NCI-H748 (cell line): ENCODE measurements at regions not wholly inside any gene's neighbourhood (a gene's known extent, or its start where the extent isn't known, plus 50 kb on each side); places are given as distances from the start of the nearest gene placed in this dataset.
A peak's percentile ranks its signal among the peaks of the same experiment; 100 is the strongest.
"Not testable (repeated sequence)": the region's sequence is repeated elsewhere in the genome, so short reads cannot be mapped to it uniquely, and the experiment has no call there.

Experiments
- DNase-seq: peaks from one replicate; lab custom pipeline; 2025; ENCODE audit not compliant: unreplicated experiment; lab: John Stamatoyannopoulos, UW

DNA sequence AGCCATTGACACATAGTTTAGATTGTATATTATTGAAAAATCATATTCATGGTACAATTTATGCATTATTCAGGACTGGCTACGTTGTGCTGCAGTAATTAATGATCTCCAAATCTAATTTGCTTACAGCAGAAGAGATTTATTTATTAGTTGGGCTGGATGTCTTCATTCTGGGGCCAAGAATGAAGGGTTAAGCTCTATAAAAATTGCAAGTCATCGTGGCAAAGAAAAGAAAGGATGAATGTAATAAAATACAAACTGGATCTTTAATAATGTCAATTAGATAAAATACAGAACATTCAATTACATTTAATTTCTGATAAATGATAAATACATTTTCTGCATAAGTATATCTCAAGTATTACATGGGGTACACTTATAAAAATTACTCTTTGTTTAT, 151.8 kb upstream of the ANO5 start:
- no peak for DNase-seq

DNA sequence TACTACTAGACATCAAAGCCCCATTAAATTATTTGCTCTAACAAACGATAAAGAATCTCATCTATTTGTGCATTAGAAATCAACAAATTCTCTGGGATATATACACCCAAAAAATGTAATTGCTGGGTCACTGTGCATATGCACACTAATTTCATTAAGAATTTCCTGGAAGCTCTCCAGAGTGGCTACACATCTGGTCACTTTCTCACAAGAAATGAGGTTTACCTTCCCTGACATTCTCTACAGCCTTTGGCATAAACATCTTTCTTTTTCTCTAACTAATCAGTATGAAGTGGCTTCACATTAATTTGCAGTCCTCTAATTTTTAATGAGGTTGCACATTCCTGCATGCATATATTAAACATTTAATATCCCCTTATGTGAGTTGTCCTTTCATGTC, 150.8 kb upstream of the ANO5 start:
- DNase-seq: no peak

DNA sequence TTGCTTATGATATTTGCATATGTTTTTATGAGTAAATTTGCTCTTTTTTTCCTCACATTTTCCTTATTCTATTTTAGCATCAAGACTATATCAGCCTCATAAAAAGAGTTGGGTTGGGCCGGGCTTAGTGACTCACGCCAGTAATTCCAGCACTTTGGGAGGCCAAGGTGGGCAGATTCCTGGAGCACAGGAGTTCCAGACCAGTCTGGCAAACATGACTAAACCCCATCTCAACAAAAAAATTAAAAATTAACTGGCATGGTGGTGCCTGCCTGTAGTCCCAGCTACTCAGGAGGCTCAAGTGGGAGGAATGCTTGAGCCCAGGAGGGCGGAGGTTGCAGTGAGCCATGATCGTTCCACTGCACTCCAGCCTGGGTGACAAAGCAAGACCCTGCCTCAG, 148.8 kb upstream of the ANO5 start:
- DNase-seq: no peak

DNA sequence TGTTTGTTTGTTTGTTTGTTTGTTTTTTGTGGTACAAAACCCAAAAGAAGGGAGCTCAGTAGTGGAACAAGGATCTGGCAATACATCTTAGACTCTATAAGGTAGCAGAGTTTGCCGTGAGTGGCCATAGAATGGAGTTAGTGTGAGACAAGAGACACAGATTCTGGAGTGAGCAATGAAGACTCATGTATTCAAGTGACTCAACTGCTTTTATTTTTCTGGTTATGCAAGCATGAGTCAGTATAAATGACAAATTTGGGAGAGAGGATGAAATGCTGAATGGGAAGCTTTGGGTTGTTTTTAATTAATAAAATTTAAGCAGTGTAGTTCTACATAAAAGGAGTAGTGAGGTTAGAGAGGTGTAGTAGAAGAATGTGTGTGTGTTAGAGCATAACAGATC, 143.6 kb upstream of the ANO5 start:
- no peak for DNase-seq

DNA sequence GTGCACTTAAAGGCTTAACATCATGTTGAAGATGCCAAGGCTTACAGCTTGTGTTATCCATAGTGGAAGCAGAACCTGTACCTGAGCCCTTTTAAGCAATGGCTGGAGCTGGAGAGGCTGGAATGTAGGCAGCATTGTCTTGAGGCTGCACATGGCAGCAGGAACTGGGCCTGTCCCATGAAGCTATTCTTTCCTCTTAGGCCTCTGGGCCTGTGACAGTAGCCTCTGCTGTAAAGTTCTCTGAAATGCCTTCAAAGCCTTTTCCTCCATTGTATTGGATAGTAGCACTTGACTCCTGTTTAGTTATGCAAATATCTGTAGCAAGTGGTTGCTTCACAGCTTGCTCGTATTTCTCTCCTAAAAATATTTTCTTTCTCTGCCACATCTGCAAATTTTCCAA, 127.4 kb upstream of the ANO5 start:
- DNase-seq: no peak

DNA sequence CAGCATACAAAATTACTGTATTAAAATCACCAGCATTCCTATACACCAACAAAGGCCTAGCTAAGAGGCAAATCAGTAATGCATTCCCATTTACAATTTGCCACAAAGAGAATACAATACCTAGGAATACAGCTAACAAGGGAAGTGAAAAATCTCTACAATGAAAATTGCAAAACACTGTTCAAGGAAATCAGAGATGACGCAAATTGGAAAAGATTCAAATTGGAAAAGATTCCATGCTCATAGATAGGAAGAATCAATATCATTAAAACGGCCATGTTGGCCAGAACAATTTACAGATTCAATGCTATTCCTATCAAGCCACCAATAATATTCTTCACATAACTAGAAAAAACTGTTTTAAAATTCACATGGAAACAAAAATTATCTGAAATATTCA, 123.0 kb upstream of the ANO5 start:
- DNase-seq: no peak

DNA sequence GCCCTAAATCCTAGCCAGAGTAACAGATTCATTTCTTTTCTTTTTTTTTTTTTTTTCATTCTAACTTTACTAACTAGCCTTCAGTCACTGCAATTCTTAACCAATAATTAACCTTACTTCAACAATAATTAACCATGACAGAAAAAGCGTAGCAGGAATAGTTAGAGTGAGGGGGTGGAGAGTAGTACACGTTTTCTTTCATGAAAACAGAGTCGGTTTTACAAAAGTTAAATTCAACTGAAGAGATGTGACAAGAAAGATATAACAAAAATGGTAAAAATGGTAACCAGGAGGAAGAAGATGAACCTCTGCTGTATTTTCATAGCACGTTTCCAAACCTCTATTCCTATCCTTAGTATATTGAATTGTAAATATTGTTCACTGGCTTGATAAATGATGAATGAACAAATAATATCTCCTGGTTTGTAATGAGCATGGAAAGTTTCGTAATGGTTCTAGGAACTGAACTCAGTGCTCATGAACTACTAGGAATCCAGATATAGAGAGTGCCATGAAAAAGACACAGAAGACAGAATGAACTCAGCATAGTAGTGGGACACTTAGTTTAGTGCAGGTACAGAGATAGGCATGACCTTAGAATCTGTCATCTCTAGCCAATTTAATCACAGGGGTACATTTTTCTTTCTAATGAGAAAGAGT, 116.5 kb upstream of the ANO5 start:
- no peak for DNase-seq

DNA sequence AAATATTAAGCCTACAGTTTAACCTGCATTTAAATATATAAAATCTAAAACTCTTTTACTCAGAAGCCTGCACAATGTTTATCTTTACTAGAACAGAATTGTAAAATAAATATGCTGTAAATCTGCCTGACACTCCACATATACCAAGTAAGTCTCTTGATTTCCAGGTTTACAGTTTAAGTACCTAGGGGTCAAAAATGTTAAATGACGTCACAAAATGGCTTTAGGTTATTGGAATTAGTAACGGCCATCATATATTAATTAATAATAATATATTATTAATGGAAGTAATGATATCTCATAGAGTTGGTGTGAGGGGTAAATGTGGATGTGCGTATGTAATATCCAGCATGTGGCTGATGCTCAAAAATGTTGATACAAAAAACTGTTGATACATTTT, 114.8 kb upstream of the ANO5 start:
- DNase-seq: no peak

DNA sequence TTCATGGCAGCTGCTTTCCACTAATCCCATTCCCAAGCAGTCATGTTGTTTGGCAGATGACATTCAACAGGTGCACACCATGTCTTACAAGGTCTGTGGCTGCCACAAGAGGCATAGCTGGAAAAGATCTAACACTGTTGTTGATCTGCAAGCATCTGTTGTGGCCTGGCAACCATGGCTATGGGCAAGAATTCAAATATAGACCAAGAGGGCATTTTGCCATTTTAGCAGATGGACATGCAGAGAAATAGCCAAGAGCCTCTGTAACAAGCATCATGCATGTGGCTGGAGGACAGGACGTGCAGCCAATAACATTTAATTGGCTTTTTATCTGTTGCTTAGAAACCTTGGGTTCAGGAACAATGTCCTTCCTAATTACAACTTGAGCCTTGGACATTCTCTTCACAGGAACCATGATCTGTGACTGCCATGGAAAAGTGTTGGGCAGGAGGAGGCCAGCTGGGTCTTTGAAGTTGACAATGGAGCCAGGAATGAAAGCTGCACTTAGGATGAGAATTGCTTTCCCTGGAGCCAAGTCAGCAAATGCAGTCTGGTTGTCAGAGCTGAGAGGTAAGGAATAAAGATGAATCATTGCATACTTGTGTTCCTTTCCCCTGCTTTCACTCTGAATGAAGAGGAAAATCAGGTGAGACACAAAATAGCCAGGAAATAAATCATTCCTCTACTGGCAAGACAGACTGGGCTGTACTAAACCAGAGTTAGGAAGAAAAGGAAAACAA, 113.6 kb upstream of the ANO5 start:
- DNase-seq: peak; percentile 14

DNA sequence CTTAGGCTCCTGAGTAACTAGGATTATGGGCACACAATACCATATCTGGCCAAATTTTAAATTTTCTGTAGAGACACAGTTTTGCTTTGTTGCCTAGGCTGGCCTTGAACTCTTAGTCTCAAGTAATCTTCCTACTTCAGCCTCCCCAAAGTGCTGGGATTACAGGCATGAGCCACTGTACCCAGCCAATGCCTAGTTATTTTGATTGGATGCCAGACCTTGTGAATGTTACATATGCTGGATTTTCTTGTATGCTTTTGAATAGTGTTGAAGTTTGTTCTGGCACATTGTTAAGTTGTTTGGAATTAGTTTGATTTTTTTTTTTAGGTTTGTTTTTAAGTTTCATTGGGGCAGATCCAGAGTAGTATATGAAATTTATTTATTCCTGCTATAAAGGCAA, 110.7 kb upstream of the ANO5 start:
- no peak for DNase-seq

DNA sequence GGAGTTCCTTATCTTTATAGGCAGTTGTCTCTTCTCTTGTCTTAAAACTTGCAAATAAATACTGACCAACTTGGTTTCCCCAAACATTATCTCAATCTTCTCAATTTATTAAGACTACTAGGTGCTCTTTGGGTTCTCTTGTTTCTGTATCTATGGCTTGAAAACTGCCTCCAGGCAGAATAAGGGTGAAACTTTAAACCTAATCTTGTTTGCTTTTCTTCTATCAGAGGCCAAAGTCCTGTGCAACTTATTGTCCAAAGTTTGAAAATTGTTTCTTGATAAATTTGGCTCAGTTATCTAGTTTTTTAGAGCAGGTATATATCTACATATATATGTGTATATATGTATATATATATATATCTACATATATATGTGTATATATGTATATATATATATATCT, 110.1 kb upstream of the ANO5 start:
- no peak for DNase-seq

DNA sequence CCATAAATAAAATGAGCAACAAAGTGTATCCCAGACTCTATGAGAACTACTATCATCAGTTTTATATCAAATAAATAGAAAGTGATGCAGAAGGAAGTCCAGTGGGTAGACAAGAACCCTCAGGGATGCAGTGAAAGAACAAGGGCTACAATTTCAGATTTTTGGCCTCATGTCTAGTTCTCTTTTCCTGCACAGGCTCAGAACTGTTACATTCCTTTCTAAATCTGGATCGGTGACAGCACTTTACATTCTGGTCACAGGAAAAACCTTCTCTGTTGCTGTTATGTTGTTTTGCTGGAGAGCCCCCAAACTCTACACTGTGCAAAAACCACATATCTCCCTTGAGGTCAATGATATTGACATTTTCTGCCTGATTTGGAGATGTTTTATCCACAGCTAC, 108.8 kb upstream of the ANO5 start:
- no peak for DNase-seq

DNA sequence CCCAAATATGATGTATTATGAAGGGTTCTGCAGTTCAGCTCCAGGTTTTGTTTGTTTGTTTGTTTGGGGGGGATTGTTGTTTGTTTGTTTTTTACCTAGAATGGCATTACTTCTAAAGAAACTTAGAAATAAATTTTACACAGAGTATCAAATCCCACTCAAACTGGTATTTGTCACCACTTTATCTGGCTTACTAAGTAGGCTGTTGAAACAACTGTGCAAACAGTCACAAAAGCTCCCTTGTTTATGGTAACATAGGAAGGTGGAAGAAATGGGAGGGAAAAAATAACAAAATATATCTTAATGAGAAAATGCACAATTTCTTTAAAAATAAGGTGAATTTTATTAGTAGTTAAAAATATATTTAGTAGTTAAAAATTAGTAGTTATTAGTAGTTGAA, 108.3 kb upstream of the ANO5 start:
- no peak for DNase-seq

DNA sequence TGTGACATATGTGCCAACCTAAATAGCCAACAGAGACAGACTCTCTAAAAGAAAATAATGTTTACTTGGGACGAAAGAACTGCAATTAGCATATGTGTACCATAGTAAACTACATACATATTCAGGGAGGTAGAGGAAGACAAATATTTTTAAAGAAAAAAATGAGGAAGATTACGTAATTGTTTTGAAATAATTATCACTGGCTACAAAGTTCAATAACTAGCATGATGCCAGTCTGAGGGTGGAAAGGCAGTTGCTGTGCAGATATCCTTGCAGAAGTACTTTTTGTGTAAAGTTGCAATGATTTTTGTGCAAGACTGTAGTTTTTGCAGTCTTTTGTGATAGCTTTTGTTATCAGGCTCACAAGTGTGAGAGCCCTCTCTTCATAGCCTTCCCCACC, 103.3 kb upstream of the ANO5 start:
- no peak for DNase-seq

DNA sequence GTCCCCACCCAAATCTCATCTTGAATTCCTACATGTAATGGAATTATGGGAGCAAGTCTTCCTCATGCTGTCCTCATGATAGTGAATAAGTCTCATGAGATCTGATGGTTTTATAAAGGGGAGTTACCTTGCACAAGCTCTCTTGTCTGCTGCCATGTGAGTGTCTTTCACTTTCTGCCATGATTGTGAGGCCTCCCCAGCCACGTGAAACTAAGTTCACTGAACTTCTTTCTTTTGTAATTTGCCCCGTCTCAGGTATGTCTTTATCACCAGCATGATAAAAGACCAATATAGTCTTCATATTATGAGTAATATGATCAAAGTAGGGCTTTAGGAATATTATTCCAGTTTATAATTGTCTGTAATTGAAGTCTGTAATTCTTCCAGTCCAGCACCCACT, 86.3 kb upstream of the ANO5 start:
- no peak for DNase-seq

DNA sequence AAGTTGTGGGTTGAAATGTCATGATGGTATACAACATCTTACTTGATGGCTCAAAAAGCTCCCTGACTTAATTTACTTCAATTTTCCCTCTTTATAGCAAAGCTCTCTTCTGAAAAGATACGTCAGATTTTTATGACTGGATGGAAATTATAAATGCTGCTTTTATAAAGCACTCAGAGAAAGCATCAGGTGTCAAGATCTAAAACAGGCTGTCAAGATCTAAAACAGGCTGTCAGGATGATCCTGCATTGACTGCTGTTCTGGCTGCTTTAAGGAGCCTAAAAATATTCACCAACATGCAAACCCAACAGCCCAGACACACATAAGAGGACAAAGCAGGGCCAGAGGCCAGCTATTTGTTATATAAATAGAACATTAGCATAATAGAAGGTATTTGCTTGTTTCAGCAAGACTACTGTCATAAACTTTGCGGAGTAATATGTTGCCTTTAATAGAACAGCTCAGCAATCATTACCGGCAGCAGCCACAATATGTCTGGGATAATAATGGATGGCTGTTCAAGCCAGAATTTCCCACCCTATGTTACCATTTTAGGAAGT, 77.3 kb upstream of the ANO5 start:
- peak; percentile 28 for DNase-seq

DNA sequence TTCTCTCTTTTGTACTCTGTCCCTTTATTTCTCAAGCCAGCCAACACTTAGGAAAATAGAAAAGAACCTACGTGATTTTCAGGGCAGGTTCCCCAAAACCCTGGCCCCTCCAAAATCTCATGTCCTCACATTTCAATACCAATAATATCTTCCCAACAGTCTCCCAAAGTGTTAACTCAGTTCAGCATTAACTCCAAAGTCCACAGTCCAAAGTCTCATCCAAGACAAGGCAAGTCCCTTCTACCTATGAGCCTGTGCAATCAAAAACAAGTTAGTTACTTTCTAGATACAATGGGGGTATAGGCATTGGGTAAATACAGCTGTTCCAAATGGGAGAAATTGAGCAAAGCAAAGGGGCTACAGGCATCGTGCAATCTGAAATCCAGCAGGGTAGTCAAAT, 64.9 kb upstream of the ANO5 start:
- not testable (repeated sequence) for DNase-seq

DNA sequence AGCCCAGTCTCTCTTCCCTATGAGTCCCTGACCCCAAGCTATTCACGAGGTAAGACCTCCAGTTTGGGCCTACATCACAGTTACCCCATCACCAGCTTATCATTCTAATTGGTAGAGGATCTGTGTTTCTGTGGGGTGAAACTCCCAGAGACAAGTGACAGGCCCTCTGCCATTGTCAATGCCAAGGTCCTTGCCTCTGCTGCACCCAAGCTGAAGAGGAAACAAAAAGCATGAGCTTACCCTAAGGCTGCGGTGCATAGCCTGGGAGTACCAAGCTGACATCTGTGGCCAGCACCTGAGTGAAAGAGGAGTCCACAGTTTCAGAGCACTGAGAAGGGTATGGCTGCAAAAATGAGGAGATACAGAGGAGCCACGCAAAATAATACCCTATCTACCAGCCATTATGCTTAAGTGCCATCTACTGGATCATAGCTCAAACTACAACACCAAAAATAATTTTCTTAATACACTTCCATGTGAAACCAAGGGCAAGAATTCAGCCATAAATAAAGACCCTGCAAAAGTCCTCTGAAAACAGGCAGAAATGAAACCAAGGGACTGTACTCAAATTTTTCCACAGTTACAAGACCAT, 62.3 kb upstream of the ANO5 start:
- DNase-seq: peak; percentile 44

DNA sequence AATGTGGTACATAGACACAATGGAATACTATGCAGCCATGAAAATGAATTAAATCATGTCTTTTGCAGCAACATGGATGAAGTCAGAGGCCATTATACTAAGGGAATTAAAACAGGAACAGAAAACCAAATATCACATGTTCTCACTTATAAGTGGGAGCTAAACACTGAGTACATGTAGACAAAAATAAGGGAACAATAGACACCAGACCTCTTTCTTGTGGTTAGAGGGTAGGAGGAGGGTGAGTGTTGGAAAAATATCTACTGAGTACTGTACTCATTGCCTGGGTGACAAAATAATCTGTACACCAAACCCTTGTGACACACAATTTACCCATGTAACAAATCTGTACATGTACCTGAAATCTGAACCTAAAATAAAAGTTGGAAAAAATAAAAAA, 59.1 kb upstream of the ANO5 start:
- DNase-seq: no peak

DNA sequence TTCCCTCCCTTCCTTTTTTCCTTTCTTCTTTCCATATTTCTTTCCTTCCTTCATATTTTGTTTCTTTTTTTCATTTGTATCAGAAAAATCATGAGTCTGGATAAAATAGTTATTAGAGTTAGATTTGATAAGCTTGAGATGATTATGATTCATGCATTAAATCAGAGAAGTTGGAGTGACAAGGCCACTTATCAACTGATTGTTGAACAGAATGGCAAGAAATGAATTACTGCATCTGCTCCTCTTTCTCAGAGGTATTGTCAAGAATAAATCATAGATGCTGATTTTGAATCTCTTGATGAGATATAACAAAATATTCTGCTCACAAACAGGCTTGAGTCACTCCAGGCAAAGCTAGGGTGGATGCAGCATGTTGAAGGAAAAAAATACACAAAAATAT, 54.6 kb upstream of the ANO5 start:
- DNase-seq: no peak
